ENCODE measurements at regions not wholly inside any gene's neighbourhood (a gene's known extent, or its start where the extent isn't known, plus 50 kb on each side); places are given as distances from the start of the nearest gene placed in this dataset.

DNA sequence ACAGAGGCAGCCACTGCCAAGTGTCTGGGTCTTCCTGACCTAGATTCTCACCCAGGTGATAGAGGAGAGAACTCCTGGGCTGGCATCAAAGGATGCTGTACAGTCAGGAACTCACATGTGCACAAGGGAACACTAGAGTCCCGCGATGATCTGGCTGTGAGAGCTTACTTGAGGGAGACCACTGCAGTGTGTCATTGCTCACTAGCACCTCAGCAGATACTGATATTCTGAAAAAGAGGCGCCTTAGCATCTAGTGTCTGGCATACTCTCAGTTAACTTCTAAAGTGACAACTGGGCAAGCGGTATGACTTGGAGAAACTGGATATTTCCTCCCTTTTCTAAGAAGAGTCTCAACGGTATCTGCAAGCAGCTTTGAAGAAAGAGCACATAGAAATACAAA is 189.9 kb downstream of the CMPK2 start:
- TF ChIP-seq, protein P1, sequence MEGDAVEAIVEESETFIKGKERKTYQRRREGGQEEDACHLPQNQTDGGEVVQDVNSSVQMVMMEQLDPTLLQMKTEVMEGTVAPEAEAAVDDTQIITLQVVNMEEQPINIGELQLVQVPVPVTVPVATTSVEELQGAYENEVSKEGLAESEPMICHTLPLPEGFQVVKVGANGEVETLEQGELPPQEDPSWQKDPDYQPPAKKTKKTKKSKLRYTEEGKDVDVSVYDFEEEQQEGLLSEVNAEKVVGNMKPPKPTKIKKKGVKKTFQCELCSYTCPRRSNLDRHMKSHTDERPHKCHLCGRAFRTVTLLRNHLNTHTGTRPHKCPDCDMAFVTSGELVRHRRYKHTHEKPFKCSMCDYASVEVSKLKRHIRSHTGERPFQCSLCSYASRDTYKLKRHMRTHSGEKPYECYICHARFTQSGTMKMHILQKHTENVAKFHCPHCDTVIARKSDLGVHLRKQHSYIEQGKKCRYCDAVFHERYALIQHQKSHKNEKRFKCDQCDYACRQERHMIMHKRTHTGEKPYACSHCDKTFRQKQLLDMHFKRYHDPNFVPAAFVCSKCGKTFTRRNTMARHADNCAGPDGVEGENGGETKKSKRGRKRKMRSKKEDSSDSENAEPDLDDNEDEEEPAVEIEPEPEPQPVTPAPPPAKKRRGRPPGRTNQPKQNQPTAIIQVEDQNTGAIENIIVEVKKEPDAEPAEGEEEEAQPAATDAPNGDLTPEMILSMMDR (IDR thresholded peaks at IDR 0.05): no peak
- TF ChIP-seq POLR2AphosphoS5 (IDR thresholded peaks at IDR 0.05): no peak
